Colonic mucosa (tissue), 4 donors: ENCODE measurements at regions not wholly inside any gene's neighbourhood (a gene's known extent, or its start where the extent isn't known, plus 50 kb on each side); places are given as distances from the start of the nearest gene placed in this dataset.

Experiments used
- DNase-seq: peaks from one replicate; pipeline ENCODE4 v3.0.0-alpha.2; 2020
- H3K27ac ChIP-seq: fragments of 200-600 bp; one replicate; pipeline ENCODE4 v1.8.0; 2021
- H3K27me3 ChIP-seq: fragments of 200-600 bp; one replicate; pipeline ENCODE4 v1.8.0; 2021
- H3K36me3 ChIP-seq: fragments of 200-600 bp; one replicate; pipeline ENCODE4 v1.8.0; 2021
- H3K4me1 ChIP-seq: fragments of 200-600 bp; one replicate; pipeline ENCODE4 v1.8.0; 2021; ENCODE audit warnings: mild to moderate bottlenecking
- H3K4me3 ChIP-seq: fragments of 200-600 bp; one replicate; pipeline ENCODE4 v1.8.0; 2021
- H3K9ac ChIP-seq, 2 donors: one replicate each; pipeline ENCODE4 v1.7.0; 2013; ENCODE audit warnings: control low read depth in 2 of 2, low read depth in 2 of 2, low read length in 2 of 2
- H3K9me3 ChIP-seq: fragments of 200-600 bp; one replicate; pipeline ENCODE4 v1.8.0; 2021
- intact Hi-C: fragments of 100-400 bp; cut with DNase I; formaldehyde crosslinking; loops from one replicate; pipeline ENCODE4 v1.14.1; 2022
- TF ChIP-seq, protein P1 (sequence below): fragments of 200-600 bp; IDR thresholded peaks from one replicate; pipeline ENCODE4 v1.8.0; 2022; ENCODE audit warnings: antibody characterized with exemption, mild to moderate bottlenecking
- donor health status: healthy.
- donor health status: DM: no; HTN: no; CAD: no.
- donor health status: DM: no; HTN: no; CAD: no.

DNA sequence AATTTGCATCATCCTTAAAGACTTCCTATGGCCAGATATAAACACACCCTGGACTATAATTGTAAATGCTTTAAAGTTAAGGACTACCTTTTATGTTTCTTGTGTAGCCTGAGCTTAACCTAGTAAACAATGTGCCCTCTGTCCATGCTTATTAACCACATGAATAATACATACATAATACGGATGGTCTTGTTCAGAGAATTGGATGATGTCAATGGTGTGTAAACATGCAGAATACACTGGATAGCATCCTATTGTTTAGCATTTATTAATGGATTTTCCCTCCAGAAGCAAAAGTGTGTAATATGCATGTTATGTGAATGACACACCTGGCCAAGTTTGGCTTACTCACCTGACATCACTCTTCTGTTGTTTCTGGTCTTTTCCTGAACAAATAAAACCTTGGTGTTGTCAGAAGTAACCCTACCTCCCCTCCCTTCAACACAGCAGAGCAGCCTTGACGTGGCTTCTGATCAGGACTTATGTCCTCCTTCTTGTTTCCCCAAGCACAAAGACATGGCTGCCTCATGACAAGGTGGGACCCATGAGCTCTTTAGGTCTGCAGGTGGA lies 517.9 kb downstream of the MTRR start:
- Histone ChIP-seq H3K27me3 (no peaks in the 10 kb centered on the region), H3K9me3 (no peaks in the 10 kb centered on the region), H3K27ac (no peak overlapping the region), H3K4me3 (no peak overlapping the region), H3K9ac (no peak overlapping the region), H3K4me1 (no peaks in the 10 kb centered on the region), H3K36me3 (no peaks in the 10 kb centered on the region)
- intact Hi-C loops, result no loop called here
- TF ChIP-seq, protein P1, sequence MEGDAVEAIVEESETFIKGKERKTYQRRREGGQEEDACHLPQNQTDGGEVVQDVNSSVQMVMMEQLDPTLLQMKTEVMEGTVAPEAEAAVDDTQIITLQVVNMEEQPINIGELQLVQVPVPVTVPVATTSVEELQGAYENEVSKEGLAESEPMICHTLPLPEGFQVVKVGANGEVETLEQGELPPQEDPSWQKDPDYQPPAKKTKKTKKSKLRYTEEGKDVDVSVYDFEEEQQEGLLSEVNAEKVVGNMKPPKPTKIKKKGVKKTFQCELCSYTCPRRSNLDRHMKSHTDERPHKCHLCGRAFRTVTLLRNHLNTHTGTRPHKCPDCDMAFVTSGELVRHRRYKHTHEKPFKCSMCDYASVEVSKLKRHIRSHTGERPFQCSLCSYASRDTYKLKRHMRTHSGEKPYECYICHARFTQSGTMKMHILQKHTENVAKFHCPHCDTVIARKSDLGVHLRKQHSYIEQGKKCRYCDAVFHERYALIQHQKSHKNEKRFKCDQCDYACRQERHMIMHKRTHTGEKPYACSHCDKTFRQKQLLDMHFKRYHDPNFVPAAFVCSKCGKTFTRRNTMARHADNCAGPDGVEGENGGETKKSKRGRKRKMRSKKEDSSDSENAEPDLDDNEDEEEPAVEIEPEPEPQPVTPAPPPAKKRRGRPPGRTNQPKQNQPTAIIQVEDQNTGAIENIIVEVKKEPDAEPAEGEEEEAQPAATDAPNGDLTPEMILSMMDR, result no peak
- no peak for DNase-seq

DNA sequence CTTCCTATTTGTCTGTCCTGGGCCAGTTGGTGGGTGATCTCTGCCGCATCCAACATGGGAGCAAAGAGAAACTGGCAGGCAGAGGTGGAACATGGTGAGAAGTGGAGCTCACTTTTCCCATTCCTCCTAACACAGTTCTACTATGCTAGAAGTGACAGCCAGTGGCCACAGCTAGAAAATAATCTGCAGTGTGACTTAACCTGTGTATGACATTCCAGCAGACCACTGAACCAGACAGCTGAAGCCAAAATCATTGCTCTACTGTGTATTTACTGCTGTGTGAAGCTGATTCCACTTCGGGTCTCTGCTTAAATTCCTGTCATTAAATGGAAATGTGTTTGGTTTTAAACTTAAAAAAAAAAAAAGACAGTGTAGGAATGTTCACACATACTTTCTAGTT lies 523.0 kb downstream of the MTRR start:
- Histone ChIP-seq H3K9me3 (no peaks in the 10 kb centered on the region), H3K36me3 (no peaks in the 10 kb centered on the region), H3K9ac (no peak overlapping the region), H3K27me3 (no peaks in the 10 kb centered on the region), H3K27ac (no peak overlapping the region), H3K4me3 (no peak overlapping the region), H3K4me1 (no peaks in the 10 kb centered on the region)
- TF ChIP-seq, protein P1, result no peak
- no peak for DNase-seq
- intact Hi-C loops, result no loop called here

DNA sequence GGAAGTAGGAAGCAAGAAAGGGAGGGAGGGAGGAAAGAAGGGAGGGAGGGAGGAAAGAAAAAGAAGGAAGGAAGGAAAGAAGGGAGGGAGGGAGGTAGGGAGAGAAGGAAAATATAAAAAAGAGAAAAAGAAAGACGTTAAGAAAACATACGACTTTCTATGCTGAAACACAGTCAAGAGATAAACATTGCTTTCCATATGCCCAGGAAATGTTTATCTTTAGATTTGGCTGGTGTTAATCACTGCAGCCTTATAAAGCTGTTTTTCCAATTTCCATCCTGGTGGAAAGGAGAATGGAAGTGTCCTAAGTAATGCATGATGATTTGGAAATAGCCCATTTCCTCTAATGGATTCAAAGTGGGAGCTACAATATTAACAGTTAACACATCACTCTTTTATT lies 524.3 kb downstream of the MTRR start:
- Histone ChIP-seq H3K4me1 (no peaks in the 10 kb centered on the region), H3K9me3 (no peaks in the 10 kb centered on the region), H3K9ac (no peak overlapping the region), H3K27ac (no peak overlapping the region), H3K27me3 (no peaks in the 10 kb centered on the region), H3K36me3 (no peaks in the 10 kb centered on the region), H3K4me3 (no peak overlapping the region)
- no peak for DNase-seq
- intact Hi-C loops, result no loop called here
- TF ChIP-seq, protein P1, result no peak

- H3K4me1 ChIP-seq, result no peaks in the 10 kb centered on the region
- H3K36me3 ChIP-seq, result no peaks in the 10 kb centered on the region
- H3K9ac ChIP-seq, result no peak overlapping the region
- H3K4me3 ChIP-seq, result no peak overlapping the region
- H3K9me3 ChIP-seq, result no peaks in the 10 kb centered on the region
- H3K27ac ChIP-seq, result no peak overlapping the region
- TF ChIP-seq, protein P1, result no peak
- DNase-seq, result no peak
- no peaks in the 10 kb centered on the region for H3K27me3 ChIP-seq
- intact Hi-C loops, result no loop called here
Measured at GRCh38 chr5:8394965-8395364, 526.0 kb downstream of the MTRR start.

DNA sequence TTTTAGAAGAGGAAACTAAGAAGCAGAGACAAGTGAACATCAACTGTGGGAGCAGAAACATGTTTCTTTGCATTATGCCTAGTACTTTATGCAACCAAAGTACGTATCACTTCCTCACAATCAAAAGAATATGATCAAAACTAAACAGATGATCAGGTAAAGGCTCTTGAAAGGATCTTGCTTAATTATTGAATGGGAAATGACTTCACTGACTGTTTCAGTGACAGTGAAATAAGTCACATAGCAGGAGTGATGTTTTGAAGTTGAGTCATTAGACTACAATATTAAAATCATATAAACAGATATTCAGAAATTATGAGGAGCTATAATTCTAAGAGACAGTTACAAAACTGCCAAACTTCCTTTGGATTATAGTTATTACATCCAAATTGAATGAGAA lies 527.3 kb downstream of the MTRR start:
- intact Hi-C loops, result no loop called here
- H3K4me3 ChIP-seq, result no peak overlapping the region
- H3K9ac ChIP-seq, result no peak overlapping the region
- TF ChIP-seq, protein P1, result no peak
- no peaks in the 10 kb centered on the region for H3K27me3 ChIP-seq
- H3K27ac ChIP-seq, result no peak overlapping the region
- H3K36me3 ChIP-seq, result no peaks in the 10 kb centered on the region
- no peak for DNase-seq
- no peaks in the 10 kb centered on the region for H3K9me3 ChIP-seq
- H3K4me1 ChIP-seq, result no peaks in the 10 kb centered on the region
